ENCODE measurements at regions not wholly inside any gene's neighbourhood (a gene's known extent, or its start where the extent isn't known, plus 50 kb on each side); places are given as distances from the start of the nearest gene placed in this dataset.

DNA sequence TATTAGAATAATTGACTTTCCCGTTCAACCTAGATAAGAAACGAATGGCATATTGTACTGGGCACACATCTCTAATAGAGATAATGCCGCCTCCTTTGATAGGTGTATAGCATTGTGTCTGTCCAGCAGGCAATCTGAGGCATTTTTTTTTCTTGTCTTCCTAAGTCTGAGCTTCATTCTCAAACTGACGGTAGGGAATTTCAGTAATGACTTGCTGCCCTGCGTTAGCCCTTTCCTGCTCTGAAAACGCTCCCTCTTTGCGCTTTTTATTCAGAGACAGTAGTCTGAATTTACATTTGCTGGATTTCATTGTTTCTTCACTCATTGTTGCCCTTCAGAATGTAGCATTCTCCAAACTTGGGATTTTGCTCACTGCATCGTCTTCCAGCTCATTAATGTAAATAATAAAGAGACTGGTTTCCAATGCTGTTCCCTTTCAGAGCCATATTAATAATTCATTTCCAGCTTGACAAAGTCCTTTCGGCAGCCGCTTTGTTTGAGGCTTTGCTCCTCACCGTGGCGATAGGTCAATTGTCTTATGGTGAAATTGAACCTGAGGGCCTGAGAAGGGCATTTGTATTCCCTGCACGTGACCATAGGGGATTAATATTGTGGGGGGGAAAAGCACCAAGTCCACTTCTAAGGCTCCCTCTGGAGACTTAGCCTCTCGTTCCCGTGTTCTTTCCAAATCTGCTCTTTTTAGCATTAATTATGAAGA lies 412.1 kb downstream of the SMARCA1 start:
- TF ChIP-seq, protein P1, sequence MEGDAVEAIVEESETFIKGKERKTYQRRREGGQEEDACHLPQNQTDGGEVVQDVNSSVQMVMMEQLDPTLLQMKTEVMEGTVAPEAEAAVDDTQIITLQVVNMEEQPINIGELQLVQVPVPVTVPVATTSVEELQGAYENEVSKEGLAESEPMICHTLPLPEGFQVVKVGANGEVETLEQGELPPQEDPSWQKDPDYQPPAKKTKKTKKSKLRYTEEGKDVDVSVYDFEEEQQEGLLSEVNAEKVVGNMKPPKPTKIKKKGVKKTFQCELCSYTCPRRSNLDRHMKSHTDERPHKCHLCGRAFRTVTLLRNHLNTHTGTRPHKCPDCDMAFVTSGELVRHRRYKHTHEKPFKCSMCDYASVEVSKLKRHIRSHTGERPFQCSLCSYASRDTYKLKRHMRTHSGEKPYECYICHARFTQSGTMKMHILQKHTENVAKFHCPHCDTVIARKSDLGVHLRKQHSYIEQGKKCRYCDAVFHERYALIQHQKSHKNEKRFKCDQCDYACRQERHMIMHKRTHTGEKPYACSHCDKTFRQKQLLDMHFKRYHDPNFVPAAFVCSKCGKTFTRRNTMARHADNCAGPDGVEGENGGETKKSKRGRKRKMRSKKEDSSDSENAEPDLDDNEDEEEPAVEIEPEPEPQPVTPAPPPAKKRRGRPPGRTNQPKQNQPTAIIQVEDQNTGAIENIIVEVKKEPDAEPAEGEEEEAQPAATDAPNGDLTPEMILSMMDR (IDR thresholded peaks at IDR 0.05), result no peak
- no peak for TF ChIP-seq POLR2A (IDR thresholded peaks at IDR 0.05)

Measured in heart left ventricle (tissue), 13 donors.